ENCODE measurements at regions not wholly inside any gene's neighbourhood (a gene's known extent, or its start where the extent isn't known, plus 50 kb on each side); places are given as distances from the start of the nearest gene placed in this dataset.

GRCh38 chr17:69918164-69918563, 156.9 kb upstream of the KCNJ16 start:
- TF ChIP-seq, protein P1, sequence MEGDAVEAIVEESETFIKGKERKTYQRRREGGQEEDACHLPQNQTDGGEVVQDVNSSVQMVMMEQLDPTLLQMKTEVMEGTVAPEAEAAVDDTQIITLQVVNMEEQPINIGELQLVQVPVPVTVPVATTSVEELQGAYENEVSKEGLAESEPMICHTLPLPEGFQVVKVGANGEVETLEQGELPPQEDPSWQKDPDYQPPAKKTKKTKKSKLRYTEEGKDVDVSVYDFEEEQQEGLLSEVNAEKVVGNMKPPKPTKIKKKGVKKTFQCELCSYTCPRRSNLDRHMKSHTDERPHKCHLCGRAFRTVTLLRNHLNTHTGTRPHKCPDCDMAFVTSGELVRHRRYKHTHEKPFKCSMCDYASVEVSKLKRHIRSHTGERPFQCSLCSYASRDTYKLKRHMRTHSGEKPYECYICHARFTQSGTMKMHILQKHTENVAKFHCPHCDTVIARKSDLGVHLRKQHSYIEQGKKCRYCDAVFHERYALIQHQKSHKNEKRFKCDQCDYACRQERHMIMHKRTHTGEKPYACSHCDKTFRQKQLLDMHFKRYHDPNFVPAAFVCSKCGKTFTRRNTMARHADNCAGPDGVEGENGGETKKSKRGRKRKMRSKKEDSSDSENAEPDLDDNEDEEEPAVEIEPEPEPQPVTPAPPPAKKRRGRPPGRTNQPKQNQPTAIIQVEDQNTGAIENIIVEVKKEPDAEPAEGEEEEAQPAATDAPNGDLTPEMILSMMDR (IDR thresholded peaks at IDR 0.05) = no peak
- no peak for TF ChIP-seq POLR2A (IDR thresholded peaks at IDR 0.05)
